Activated naive CD4-positive, alpha-beta T cell treated with anti-CD3 and anti-CD28 coated beads, Interleukin-2, amount 50 U/mL, for 72 hours (primary cell): ENCODE measurements at regions not wholly inside any gene's neighbourhood (a gene's known extent, or its start where the extent isn't known, plus 50 kb on each side); places are given as distances from the start of the nearest gene placed in this dataset.

ENCODE experiments used
- ATAC-seq, 2 donors: fragments of 150-1000 bp; cut with Tn5 transposase; 2 replicates each; pipeline ENCODE4 v1.10.0; 2021; ENCODE audit warnings: mild to moderate bottlenecking in 2 of 2, moderate library complexity in 2 of 2
- DNase-seq, 2 donors: peaks; one replicate each; pipeline ENCODE4 v3.0.0; 2021 to 2022; ENCODE audit warnings: low spot score in 2 of 2
- H3K27ac Mint-ChIP-seq, 2 donors: one replicate each; pipeline ENCODE4 v1.8.0; 2022; ENCODE audit warnings: mild to moderate bottlenecking in 2 of 2, mixed read lengths in 2 of 2
- H3K36me3 Mint-ChIP-seq, 2 donors: one replicate each; pipeline ENCODE4 v1.8.0; 2022; ENCODE audit warnings: mixed read lengths in 2 of 2
- H3K9me3 Mint-ChIP-seq, 2 donors: one replicate each; pipeline ENCODE4 v1.8.0; 2022; ENCODE audit warnings: mixed read lengths in 2 of 2

- Mint-ChIP-seq H3K27ac (no peak overlapping the region), H3K36me3 (peaks cover 8 to 9% of the 10 kb centered on the region in 2 donors), H3K9me3 (no peaks in the 10 kb centered on the region)
- ATAC-seq (no peak), DNase-seq (no peak)
Observed at GRCh38 chr6:45803071-45803470, 212.6 kb downstream of the CLIC5 start.

GRCh38 chr6:45801471-45802289, 214.0 kb downstream of the CLIC5 start:
- Mint-ChIP-seq H3K9me3 (no peaks in the 10 kb centered on the region), H3K36me3 (peaks cover 8 to 9% of the 10 kb centered on the region in 2 donors), H3K27ac (peak overlapping the region; percentile 79 to 92)
- ATAC-seq, result peak; percentile 89 to 96
- DNase-seq, result peak; percentile 59 to 70

GRCh38 chr6:45800911-45801310, 214.7 kb downstream of the CLIC5 start:
- Mint-ChIP-seq H3K27ac (peak overlapping the region; percentile 15 to 79), H3K9me3 (no peaks in the 10 kb centered on the region), H3K36me3 (peaks cover 8 to 9% of the 10 kb centered on the region in 2 donors)
- DNase-seq (no peak), ATAC-seq (no peak)

GRCh38 chr6:45795678-45796077, 220.0 kb downstream of the CLIC5 start:
- H3K27ac Mint-ChIP-seq, result no peak overlapping the region
- no peak for DNase-seq
- no peak for ATAC-seq
- no peaks in the 10 kb centered on the region for H3K9me3 Mint-ChIP-seq
- H3K36me3 Mint-ChIP-seq, result peaks cover 5 to 7% of the 10 kb centered on the region in 2 donors

- Mint-ChIP-seq H3K9me3 (no peaks in the 10 kb centered on the region), H3K36me3 (no peaks in the 10 kb centered on the region), H3K27ac (no peak overlapping the region)
- DNase-seq, result no peak
- no peak for ATAC-seq
Observed at GRCh38 chr6:45794465-45794864, 221.2 kb downstream of the CLIC5 start.

GRCh38 chr6:45791211-45792168, 224.2 kb downstream of the CLIC5 start:
- no peaks in the 10 kb centered on the region for H3K9me3 Mint-ChIP-seq
- no peak overlapping the region for H3K27ac Mint-ChIP-seq
- DNase-seq, result no peak
- no peaks in the 10 kb centered on the region for H3K36me3 Mint-ChIP-seq
- no peak for ATAC-seq

- DNase-seq (no peak), ATAC-seq (no peak)
- Mint-ChIP-seq H3K9me3 (no peaks in the 10 kb centered on the region), H3K27ac (no peak overlapping the region), H3K36me3 (no peaks in the 10 kb centered on the region)
Observed at GRCh38 chr6:45789238-45789637, 226.4 kb downstream of the CLIC5 start.

- Mint-ChIP-seq H3K36me3 (no peaks in the 10 kb centered on the region), H3K27ac (peak overlapping the region in 1 of 2 donors; percentile 12), H3K9me3 (no peaks in the 10 kb centered on the region)
- DNase-seq (no peak), ATAC-seq (no peak)
Observed at GRCh38 chr6:45787384-45787783, 228.3 kb downstream of the CLIC5 start.

GRCh38 chr6:45786355-45786781, 229.3 kb downstream of the CLIC5 start:
- H3K36me3 Mint-ChIP-seq, result no peaks in the 10 kb centered on the region
- ATAC-seq (no peak), DNase-seq (no peak)
- H3K27ac Mint-ChIP-seq, result no peak overlapping the region
- H3K9me3 Mint-ChIP-seq, result no peaks in the 10 kb centered on the region

- Mint-ChIP-seq H3K9me3 (peaks cover 0 to under 1% of the 10 kb centered on the region in 2 donors), H3K27ac (no peak overlapping the region), H3K36me3 (no peaks in the 10 kb centered on the region)
- DNase-seq (no peak), ATAC-seq (no peak)
Observed at GRCh38 chr6:45784250-45784649, 231.4 kb downstream of the CLIC5 start.

GRCh38 chr6:45783716-45784115, 231.9 kb downstream of the CLIC5 start:
- ATAC-seq (peak in 1 of 2 donors; percentile 37), DNase-seq (no peak)
- peaks cover 0 to 5% of the 10 kb centered on the region in 2 donors for H3K9me3 Mint-ChIP-seq
- H3K27ac Mint-ChIP-seq, result no peak overlapping the region
- H3K36me3 Mint-ChIP-seq, result no peaks in the 10 kb centered on the region

- H3K36me3 Mint-ChIP-seq, result no peaks in the 10 kb centered on the region
- no peak overlapping the region for H3K27ac Mint-ChIP-seq
- no peak for DNase-seq
- H3K9me3 Mint-ChIP-seq, result peaks cover 0 to 6% of the 10 kb centered on the region in 2 donors
- no peak for ATAC-seq
Observed at GRCh38 chr6:45781890-45782289, 233.8 kb downstream of the CLIC5 start.

- no peak for ATAC-seq
- no peak overlapping the region for H3K27ac Mint-ChIP-seq
- H3K36me3 Mint-ChIP-seq, result no peaks in the 10 kb centered on the region
- no peak for DNase-seq
- H3K9me3 Mint-ChIP-seq, result peaks cover 0 to 6% of the 10 kb centered on the region in 2 donors
Observed at GRCh38 chr6:45780523-45780922, 235.1 kb downstream of the CLIC5 start.

- peaks cover 0 to 10% of the 10 kb centered on the region in 2 donors for H3K9me3 Mint-ChIP-seq
- H3K36me3 Mint-ChIP-seq, result no peaks in the 10 kb centered on the region
- DNase-seq, result no peak
- H3K27ac Mint-ChIP-seq, result no peak overlapping the region
- no peak for ATAC-seq
Observed at GRCh38 chr6:45775026-45775697, 240.5 kb downstream of the CLIC5 start.

GRCh38 chr6:45773906-45774305, 241.8 kb downstream of the CLIC5 start:
- DNase-seq, result no peak
- ATAC-seq, result no peak
- H3K27ac Mint-ChIP-seq, result no peak overlapping the region
- H3K9me3 Mint-ChIP-seq, result peaks cover 0 to 12% of the 10 kb centered on the region in 2 donors
- H3K36me3 Mint-ChIP-seq, result peaks cover 0 to 8% of the 10 kb centered on the region in 2 donors

- Mint-ChIP-seq H3K27ac (no peak overlapping the region), H3K36me3 (peaks cover 0 to 10% of the 10 kb centered on the region in 2 donors), H3K9me3 (peaks cover 0 to 10% of the 10 kb centered on the region in 2 donors)
- no peak for DNase-seq
- ATAC-seq, result no peak
Observed at GRCh38 chr6:45772886-45773495, 242.7 kb downstream of the CLIC5 start.
